GM12875 (cell line): ENCODE measurements at regions not wholly inside any gene's neighbourhood (a gene's known extent, or its start where the extent isn't known, plus 50 kb on each side); places are given as distances from the start of the nearest gene placed in this dataset.
"Not testable (repeated sequence)": the region's sequence is repeated elsewhere in the genome, so short reads cannot be mapped to it uniquely, and the experiment has no call there.

Experiments used
- H3K4me3 ChIP-seq: one replicate; pipeline ENCODE4 v1.5.1; 2011; ENCODE audit warnings: low read depth, low read length, control low read depth
- CTCF ChIP-seq: IDR thresholded peaks from 2 replicates; pipeline ENCODE4 v1.5.1; 2011; ENCODE audit warnings: low read depth, mild to moderate bottlenecking, control low read depth, inconsistent platforms, low read length, moderate library complexity, borderline replicate concordance; ENCODE audit not compliant: insufficient read depth

DNA sequence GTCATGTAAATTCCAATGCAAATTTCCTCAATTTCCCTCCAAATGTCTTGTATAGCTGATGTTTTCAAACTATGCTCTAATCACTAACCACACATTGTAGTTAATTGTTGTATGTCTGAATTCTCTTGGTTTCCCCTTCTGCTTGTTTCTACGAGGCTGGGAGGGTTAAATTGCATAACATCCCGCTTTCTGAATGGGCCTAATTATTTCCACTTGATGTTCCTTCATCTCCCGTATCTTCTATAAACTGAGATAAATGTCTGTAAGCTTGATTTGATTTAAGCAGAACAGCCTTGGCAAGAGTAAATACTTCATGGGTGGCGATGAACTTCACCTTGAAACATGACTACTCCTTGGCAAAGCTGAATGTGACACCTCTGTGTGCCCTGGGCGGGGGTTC lies 72.2 kb downstream of the SERINC2 start:
- TF ChIP-seq CTCF = no peak

DNA sequence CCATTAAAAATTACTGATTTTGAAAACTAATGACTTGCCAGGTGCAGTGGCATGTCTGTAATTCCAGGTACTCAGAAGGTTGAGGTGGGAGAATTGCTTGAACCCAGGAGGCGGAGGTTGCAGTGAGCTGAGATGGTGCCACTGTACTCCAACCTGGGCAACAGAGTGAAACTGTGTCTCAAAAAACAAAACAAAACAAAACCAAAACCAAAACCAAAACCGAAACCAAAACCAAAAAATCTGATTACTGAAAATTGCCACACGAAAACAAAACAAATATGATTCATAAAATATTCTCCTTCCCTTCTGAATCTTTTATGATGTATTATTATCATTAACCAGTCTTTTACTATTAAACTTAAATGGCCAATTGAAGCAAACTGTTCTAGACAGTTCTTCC lies 74.1 kb downstream of the SERINC2 start:
- TF ChIP-seq CTCF = no peak
- H3K4me3 ChIP-seq = no peak overlapping the region

More for the DNA sequence above, 72.2 kb downstream of the SERINC2 start:
- H3K4me3 ChIP-seq = no peak overlapping the region

DNA sequence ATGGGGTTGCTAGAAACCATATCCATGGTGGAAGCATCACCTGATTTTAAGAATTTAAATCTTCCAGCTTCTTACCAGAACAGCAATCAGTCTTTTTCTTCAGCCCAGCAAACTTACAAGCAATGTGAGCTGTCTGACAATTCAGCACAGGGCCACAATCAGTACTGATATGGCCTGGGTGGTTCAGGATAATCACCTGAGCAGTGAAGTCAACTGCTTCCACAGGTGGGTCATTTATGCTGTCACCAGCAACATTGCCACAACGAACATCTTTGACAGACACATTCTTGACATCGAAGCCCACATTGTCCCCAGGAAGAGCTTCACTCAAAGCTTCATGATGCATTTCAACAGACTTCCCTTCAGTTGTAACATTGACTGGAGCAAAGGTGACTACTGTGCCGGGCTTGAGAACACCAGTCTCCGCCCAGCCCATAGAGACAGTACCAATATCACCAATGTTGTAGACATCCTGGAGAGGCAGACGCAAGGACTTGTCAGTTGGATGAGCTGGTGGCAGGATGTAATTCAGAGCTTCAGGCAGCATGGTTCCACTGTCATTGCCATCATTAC lies 74.8 kb downstream of the SERINC2 start:
- TF ChIP-seq CTCF = no peak
- no peak overlapping the region for H3K4me3 ChIP-seq

GRCh38 chr1:31488528-31488927 lies 75.5 kb downstream of the SERINC2 start:
- TF ChIP-seq CTCF = no peak
- no peak overlapping the region for H3K4me3 ChIP-seq

DNA sequence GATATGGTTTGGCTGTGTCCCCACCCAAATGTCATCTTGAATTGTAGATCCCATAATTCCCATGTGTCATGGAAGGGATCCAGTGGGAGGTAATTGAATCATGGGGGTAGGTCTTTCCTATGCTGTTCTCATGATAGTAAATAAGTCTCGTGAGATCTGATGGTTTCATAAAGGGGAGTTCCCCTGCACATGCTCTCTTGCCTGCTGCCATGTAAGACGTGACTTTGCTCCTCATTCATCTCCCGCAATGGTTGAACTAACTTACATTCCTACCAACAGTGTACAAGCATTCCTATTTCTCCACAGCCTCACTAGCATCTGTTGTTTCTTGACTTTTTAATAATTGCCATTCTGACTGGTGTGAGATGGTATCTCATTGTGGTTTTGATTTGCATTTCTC lies 76.6 kb downstream of the SERINC2 start:
- not testable (repeated sequence) for H3K4me3 ChIP-seq

- H3K4me3 ChIP-seq = not testable (repeated sequence)
Measured at GRCh38 chr1:31490596-31490995, 77.6 kb downstream of the SERINC2 start.

- not testable (repeated sequence) for H3K4me3 ChIP-seq
Measured at GRCh38 chr1:31495351-31495750, 81.0 kb upstream of the TINAGL1 start.

GRCh38 chr1:31495770-31496169 lies 80.5 kb upstream of the TINAGL1 start:
- not testable (repeated sequence) for H3K4me3 ChIP-seq

DNA sequence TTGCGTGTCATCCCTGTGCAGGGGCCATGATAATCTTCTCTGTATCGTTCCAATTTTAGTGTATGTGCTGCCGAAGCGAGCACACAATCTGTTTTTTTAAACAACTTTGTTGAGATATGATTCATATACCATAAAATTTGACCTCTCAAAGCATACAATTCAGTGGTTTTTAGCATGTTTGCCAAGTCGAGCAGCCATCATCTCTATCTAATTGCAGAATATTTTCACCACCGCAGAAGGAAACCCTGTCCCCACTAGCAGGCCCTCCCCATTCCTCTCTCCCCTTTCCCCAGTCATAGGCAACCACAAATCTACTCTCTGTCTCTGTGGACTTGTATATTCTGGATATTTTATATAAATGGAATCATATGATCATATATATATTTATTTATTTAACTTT lies 78.7 kb upstream of the TINAGL1 start:
- TF ChIP-seq CTCF = no peak
- H3K4me3 ChIP-seq = no peak overlapping the region

GRCh38 chr1:31498376-31499040 lies 77.8 kb upstream of the TINAGL1 start:
- H3K4me3 ChIP-seq = no peak overlapping the region
- no peak for TF ChIP-seq CTCF
